ENCODE measurements at regions not wholly inside any gene's neighbourhood (a gene's known extent, or its start where the extent isn't known, plus 50 kb on each side); places are given as distances from the start of the nearest gene placed in this dataset.

DNA sequence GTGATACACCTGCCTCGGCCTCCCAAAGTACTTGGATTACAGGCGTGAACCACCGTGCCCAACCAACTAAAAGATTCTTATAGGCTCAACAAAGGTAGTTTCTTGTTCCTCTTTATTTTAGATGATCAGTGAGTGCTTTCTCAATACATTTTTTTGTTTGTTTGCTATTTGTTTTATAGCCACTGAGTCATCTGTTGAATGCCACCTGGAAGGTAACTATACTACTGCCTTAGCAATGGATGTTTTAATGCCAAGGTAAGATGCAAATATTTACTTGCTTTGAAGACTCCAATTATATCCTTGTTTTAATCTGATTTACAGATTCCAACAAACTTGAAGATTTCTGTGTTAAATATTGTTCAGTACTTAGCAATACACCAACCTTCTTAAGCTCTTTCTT is 2807.4 kb upstream of the PCDH20 start:
- Histone ChIP-seq H3K9me3 (ENCODE audit: control insufficient read depth, low read depth, low read length) (no peaks in the 10 kb centered on the region), H2BK15ac (ENCODE audit: low read depth, low read length) (no peak overlapping the region), H4K8ac (replicated peaks; ENCODE audit: insufficient read length, low read depth, low read length) (no peak overlapping the region), H3K9ac (ENCODE audit: extremely low read depth, insufficient read length, low read length) (no peak overlapping the region), H2BK5ac (ENCODE audit: insufficient read length, low read length) (no peak overlapping the region), H2AFZ (ENCODE audit: low read length) (no peak overlapping the region), H2AK5ac (ENCODE audit: insufficient read length, low read length) (no peak overlapping the region), H3K4me1 (ENCODE audit: insufficient read depth, low read length) (no peaks in the 10 kb centered on the region), H3K23ac (ENCODE audit: insufficient read length, low read depth, low read length) (no peak overlapping the region), H3K18ac (ENCODE audit: insufficient read length, low read depth, low read length) (no peak overlapping the region), H3T11ph (ENCODE audit: low read length) (no peak overlapping the region), H4K5ac (ENCODE audit: insufficient read length, low read depth, low read length) (no peak overlapping the region), H3K4ac (ENCODE audit: low read depth, low read length) (no peak overlapping the region), H2BK120ac (ENCODE audit: low read depth, low read length, poor library complexity, severe bottlenecking) (no peak overlapping the region), H4K91ac (ENCODE audit: insufficient read length, low read depth, low read length) (no peak overlapping the region), H3K27ac (ENCODE audit: insufficient read length, low read depth, low read length) (no peak overlapping the region), H4K20me1 (ENCODE audit: control insufficient read depth, insufficient read depth, insufficient read length) (no peaks in the 10 kb centered on the region), H2BK20ac (ENCODE audit: low read depth, low read length, poor library complexity, severe bottlenecking) (no peak overlapping the region), H3K56ac (ENCODE audit: insufficient read length, low read depth, low read length) (no peak overlapping the region), H3K27me3 (ENCODE audit: insufficient read depth, low read length) (no peaks in the 10 kb centered on the region), H3K79me1 (ENCODE audit: insufficient read depth, low read depth, low read length, poor library complexity, severe bottlenecking) (no peaks in the 10 kb centered on the region), H3K14ac (ENCODE audit: insufficient read depth, low read length) (no peak overlapping the region), H3K79me2 (ENCODE audit: insufficient read depth, low read length) (no peaks in the 10 kb centered on the region), H3K4me2 (ENCODE audit: insufficient read depth, insufficient read length, low read length) (no peak overlapping the region), H2BK12ac (ENCODE audit: insufficient read length, low read depth, low read length) (no peak overlapping the region), H3K23me2 (ENCODE audit: insufficient read length, low read depth, low read length, poor library complexity, severe bottlenecking) (no peaks in the 10 kb centered on the region)
- Mint-ChIP-seq H3K27ac (no peak overlapping the region), H3K27me3 (ENCODE audit: low read depth) (no peaks in the 10 kb centered on the region), H3K9me3 (peaks cover 0 to 8% of the 10 kb centered on the region in 2 experiments; a peak in 3 of 5 replicates), H3K36me3 (ENCODE audit: insufficient read depth in 1 of 3, low read depth in 3 of 3) (peaks cover 0 to 4% (median 0%) of the 10 kb centered on the region in 3 experiments; a peak in 3 of 7 replicates), H3K4me1 (peaks cover 2 to 3% of the 10 kb centered on the region in 2 experiments; a peak in 1 of 4 replicates), H3K4me3 (no peak overlapping the region)
- TF ChIP-seq CTCF (conservative IDR thresholded peaks at IDR 0.05), result no peak
- DNase-seq, result no peak
- no CpG with 5 or more reads among the region's 3 CpGs for WGBS (ENCODE audit: extremely low coverage, insufficient read length, low lambda C conversion rate)
